ENCODE measurements at regions not wholly inside any gene's neighbourhood (a gene's known extent, or its start where the extent isn't known, plus 50 kb on each side); places are given as distances from the start of the nearest gene placed in this dataset.

DNA sequence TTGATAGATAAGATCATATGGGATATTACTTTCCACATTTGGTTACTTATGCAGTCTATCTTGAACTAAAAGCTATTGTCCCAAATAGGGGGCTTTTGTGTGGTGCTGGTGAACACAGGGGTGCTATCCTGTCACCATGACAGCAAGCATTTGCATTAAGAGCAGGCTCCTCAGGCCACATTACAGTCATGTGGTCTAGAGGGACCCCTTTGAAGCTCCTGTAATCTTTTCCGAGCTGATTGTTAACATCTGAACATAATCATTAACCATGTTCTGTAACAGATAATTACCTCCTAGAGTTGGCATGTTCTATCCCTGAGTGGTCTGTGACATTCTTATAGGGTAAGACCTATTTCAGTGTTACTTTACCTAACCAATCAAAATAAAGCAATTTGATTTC lies 178.8 kb downstream of the KTN1 start:
- TF ChIP-seq CTCF (IDR thresholded peaks at IDR 0.05; ENCODE audit: insufficient read depth, low read depth, low read length) (no peak), EZH2 (IDR thresholded peaks at IDR 0.05; ENCODE audit: insufficient read depth, low read length) (no peak)
